ENCODE measurements at regions not wholly inside any gene's neighbourhood (a gene's known extent, or its start where the extent isn't known, plus 50 kb on each side); places are given as distances from the start of the nearest gene placed in this dataset.

- TF ChIP-seq CTCF (IDR thresholded peaks at IDR 0.05) (no peak), POLR2A (IDR thresholded peaks at IDR 0.05) (no peak)
These were observed 198.6 kb upstream of the ADARB2 start for GRCh38 chr10:1935912-1936311.
